ENCODE measurements at regions not wholly inside any gene's neighbourhood (a gene's known extent, or its start where the extent isn't known, plus 50 kb on each side); places are given as distances from the start of the nearest gene placed in this dataset.

GRCh38 chr7:46549892-46550639, 629.0 kb upstream of the IGFBP3 start:
- no peak for TF ChIP-seq PREB (CRISPR knock-in tag; IDR thresholded peaks at IDR 0.05; ENCODE audit: borderline replicate concordance)
- TF ChIP-seq ZNF121 (CRISPR knock-in tag; IDR thresholded peaks at IDR 0.05), result no peak
- TF ChIP-seq CTCF (IDR thresholded peaks at IDR 0.05), result no peak
- no peak for TF ChIP-seq CREM (CRISPR knock-in tag; IDR thresholded peaks at IDR 0.05)
- no peak for TF ChIP-seq NR3C1 (CRISPR knock-in tag; conservative IDR thresholded peaks at IDR 0.05; ENCODE audit: low read depth)
- TF ChIP-seq CBFB (CRISPR knock-in tag; IDR thresholded peaks at IDR 0.05; ENCODE audit: low read depth), result no peak
- no peak for TF ChIP-seq KAT7 (CRISPR knock-in tag; IDR thresholded peaks at IDR 0.05; ENCODE audit: borderline replicate concordance)
- TF ChIP-seq ZBTB43 (CRISPR knock-in tag; IDR thresholded peaks at IDR 0.05), result no peak
- no peak for TF ChIP-seq ZNF317 (CRISPR knock-in tag; IDR thresholded peaks at IDR 0.05; ENCODE audit: borderline replicate concordance, low read depth)
- no peak for TF ChIP-seq ZSCAN18 (CRISPR knock-in tag; IDR thresholded peaks at IDR 0.05)
- no peak for TF ChIP-seq NFYB (CRISPR knock-in tag; conservative IDR thresholded peaks at IDR 0.05; ENCODE audit: low read depth)
- no peak for TF ChIP-seq MAX (CRISPR knock-in tag; IDR thresholded peaks at IDR 0.05)
